HEK293 (cell line): ENCODE measurements at regions not wholly inside any gene's neighbourhood (a gene's known extent, or its start where the extent isn't known, plus 50 kb on each side); places are given as distances from the start of the nearest gene placed in this dataset.

Experiments
- CTCF ChIP-seq: fragments of 450-650 bp; formaldehyde crosslinking; IDR thresholded peaks from 2 replicates; pipeline ENCODE4 v1.5.1; 2016; ENCODE audit warnings: missing biosample characterization, missing genetic modification characterization
- ZNF529 ChIP-seq: fragments of 450-650 bp; formaldehyde crosslinking; IDR thresholded peaks from 2 replicates; pipeline ENCODE4 v1.5.1; 2017; ENCODE audit warnings: missing genetic modification characterization, missing biosample characterization; ENCODE audit not compliant: insufficient replicate concordance
- ZNF645 ChIP-seq: fragments of 450-650 bp; formaldehyde crosslinking; IDR thresholded peaks from 2 replicates; pipeline ENCODE4; 2016; ENCODE audit warnings: missing biosample characterization, missing genetic modification characterization
- TF ChIP-seq, protein P1 (sequence below): fragments of 450-650 bp; formaldehyde crosslinking; IDR thresholded peaks from 2 replicates; pipeline ENCODE4 v1.5.1; 2016; ENCODE audit warnings: missing biosample characterization, missing genetic modification characterization, low read depth
- TF ChIP-seq, protein P2 (sequence below): IDR thresholded peaks from 2 replicates; pipeline ENCODE4 v1.6.1; 2011; ENCODE audit warnings: mild to moderate bottlenecking, low read depth, low read length, borderline replicate concordance

DNA sequence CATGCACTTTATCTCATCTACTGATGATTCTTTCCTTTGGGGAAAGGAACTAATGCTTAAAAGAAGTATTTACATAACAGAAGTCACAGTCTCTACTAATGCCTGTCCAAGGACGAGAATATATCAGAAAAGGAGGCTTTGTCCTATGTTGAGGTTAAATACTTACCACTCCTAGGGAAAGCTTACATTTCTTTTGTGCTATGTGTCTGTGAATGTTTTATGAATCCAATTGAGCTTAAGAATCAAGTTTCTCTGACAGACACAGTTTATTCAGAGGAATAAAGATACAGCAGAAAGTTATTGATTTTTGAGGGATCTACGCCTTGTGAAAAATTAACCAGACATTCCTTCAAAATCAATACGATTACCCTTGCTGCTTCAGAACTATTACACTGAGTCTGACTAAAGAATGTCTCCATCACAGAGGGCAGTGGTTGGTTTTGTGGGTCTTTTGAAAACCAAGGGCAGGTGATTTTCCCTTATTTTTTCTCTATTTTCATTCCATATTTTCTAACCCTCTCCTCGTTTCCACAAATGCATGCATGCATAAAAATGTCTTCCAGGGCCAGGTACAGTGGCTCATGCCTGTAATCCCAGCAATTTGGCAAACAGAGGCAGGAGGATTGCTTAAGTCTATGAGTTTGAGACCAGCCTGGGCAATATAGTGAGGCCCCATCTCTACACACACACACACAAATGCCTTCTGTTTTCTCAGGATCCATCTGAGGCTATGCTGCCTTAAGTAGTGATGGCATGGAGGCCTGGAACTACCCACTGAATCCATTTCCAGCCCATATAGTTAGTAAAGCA lies 1095.1 kb downstream of the GALC start:
- no peak for TF ChIP-seq ZNF529
- no peak for TF ChIP-seq ZNF645 (tag by site-specific recombination)
- TF ChIP-seq, protein P1, sequence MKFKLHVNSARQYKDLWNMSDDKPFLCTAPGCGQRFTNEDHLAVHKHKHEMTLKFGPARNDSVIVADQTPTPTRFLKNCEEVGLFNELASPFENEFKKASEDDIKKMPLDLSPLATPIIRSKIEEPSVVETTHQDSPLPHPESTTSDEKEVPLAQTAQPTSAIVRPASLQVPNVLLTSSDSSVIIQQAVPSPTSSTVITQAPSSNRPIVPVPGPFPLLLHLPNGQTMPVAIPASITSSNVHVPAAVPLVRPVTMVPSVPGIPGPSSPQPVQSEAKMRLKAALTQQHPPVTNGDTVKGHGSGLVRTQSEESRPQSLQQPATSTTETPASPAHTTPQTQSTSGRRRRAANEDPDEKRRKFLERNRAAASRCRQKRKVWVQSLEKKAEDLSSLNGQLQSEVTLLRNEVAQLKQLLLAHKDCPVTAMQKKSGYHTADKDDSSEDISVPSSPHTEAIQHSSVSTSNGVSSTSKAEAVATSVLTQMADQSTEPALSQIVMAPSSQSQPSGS (tag by site-specific recombination) = no peak
- no peak for TF ChIP-seq CTCF (tag by site-specific recombination)
- TF ChIP-seq, protein P2, sequence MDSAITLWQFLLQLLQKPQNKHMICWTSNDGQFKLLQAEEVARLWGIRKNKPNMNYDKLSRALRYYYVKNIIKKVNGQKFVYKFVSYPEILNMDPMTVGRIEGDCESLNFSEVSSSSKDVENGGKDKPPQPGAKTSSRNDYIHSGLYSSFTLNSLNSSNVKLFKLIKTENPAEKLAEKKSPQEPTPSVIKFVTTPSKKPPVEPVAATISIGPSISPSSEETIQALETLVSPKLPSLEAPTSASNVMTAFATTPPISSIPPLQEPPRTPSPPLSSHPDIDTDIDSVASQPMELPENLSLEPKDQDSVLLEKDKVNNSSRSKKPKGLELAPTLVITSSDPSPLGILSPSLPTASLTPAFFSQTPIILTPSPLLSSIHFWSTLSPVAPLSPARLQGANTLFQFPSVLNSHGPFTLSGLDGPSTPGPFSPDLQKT = no peak
